GM21576 (cell line): ENCODE measurements at regions not wholly inside any gene's neighbourhood (a gene's known extent, or its start where the extent isn't known, plus 50 kb on each side); places are given as distances from the start of the nearest gene placed in this dataset.
"Not testable (repeated sequence)": the region's sequence is repeated elsewhere in the genome, so short reads cannot be mapped to it uniquely, and the experiment has no call there.

Experiments used
- ATAC-seq: cut with Tn5 transposase; IDR thresholded peaks from one replicate; pipeline ENCODE4 v1.9.1; 2021; ENCODE audit warnings: mild to moderate bottlenecking, moderate library complexity; ENCODE audit not compliant: unreplicated experiment

- ATAC-seq = no peak
Measured at GRCh38 chr14:88929656-88930436, 105.4 kb downstream of the TTC8 start.

- no peak for ATAC-seq
Measured at GRCh38 chr14:88931321-88932110, 107.1 kb downstream of the TTC8 start.

GRCh38 chr14:88933191-88933590 is 108.7 kb downstream of the TTC8 start:
- no peak for ATAC-seq

- ATAC-seq = no peak
Measured at GRCh38 chr14:88934351-88934806, 109.9 kb downstream of the TTC8 start.

GRCh38 chr14:88935083-88935482 is 110.6 kb downstream of the TTC8 start:
- ATAC-seq = no peak

GRCh38 chr14:88937706-88938105 is 113.3 kb downstream of the TTC8 start:
- ATAC-seq = no peak

- ATAC-seq = no peak
Measured at GRCh38 chr14:88940671-88941070, 116.2 kb downstream of the TTC8 start.

GRCh38 chr14:88941414-88941813 is 117.0 kb downstream of the TTC8 start:
- no peak for ATAC-seq

GRCh38 chr14:88947646-88948598 is 123.5 kb downstream of the TTC8 start:
- ATAC-seq = no peak

- ATAC-seq = no peak
Measured at GRCh38 chr14:88950069-88950468, 125.6 kb downstream of the TTC8 start.

GRCh38 chr14:88951370-88951769 is 126.9 kb downstream of the TTC8 start:
- no peak for ATAC-seq

GRCh38 chr14:88952901-88953300 is 128.4 kb downstream of the TTC8 start:
- ATAC-seq = no peak

- ATAC-seq = no peak
Measured at GRCh38 chr14:88955455-88955854, 131.0 kb downstream of the TTC8 start.

- ATAC-seq = no peak
Measured at GRCh38 chr14:88960496-88960895, 136.0 kb downstream of the TTC8 start.

GRCh38 chr14:88961214-88961613 is 136.8 kb downstream of the TTC8 start:
- ATAC-seq = no peak

- no peak for ATAC-seq
Measured at GRCh38 chr14:88962356-88962755, 137.9 kb downstream of the TTC8 start.

GRCh38 chr14:88967299-88967698 is 142.8 kb downstream of the TTC8 start:
- ATAC-seq = no peak

GRCh38 chr14:88975043-88975830 is 150.8 kb downstream of the TTC8 start:
- ATAC-seq = no peak

- no peak for ATAC-seq
Measured at GRCh38 chr14:88975926-88976325, 151.5 kb downstream of the TTC8 start.

- not testable (repeated sequence) for ATAC-seq
Measured at GRCh38 chr14:88980907-88981306, 156.5 kb downstream of the TTC8 start.
